Cardiac fibroblast (primary cell): ENCODE measurements at regions not wholly inside any gene's neighbourhood (a gene's known extent, or its start where the extent isn't known, plus 50 kb on each side); places are given as distances from the start of the nearest gene placed in this dataset.

Experiments used
- DNase-seq, 2 donors: peaks; one replicate each; pipeline versions ENCODE4 v3.0.0 to v3.0.0-alpha.2; 2010; ENCODE audit warnings: low read depth in 2 of 2
- H3K4me3 ChIP-seq, 2 donors: replicated peaks in 1 of 2; 1 replicate in 1 of 2; 2 replicates in 1 of 2; pipeline ENCODE4 v1.5.1; 2011; ENCODE audit warnings: low read depth in 2 of 2, low read length in 2 of 2, mild to moderate bottlenecking in 2 of 2, moderate library complexity in 1 of 2
- CTCF ChIP-seq: IDR thresholded peaks from one replicate; pipeline ENCODE4 v1.5.1; 2011; ENCODE audit warnings: low read depth, mild to moderate bottlenecking, low read length, inconsistent platforms

DNA sequence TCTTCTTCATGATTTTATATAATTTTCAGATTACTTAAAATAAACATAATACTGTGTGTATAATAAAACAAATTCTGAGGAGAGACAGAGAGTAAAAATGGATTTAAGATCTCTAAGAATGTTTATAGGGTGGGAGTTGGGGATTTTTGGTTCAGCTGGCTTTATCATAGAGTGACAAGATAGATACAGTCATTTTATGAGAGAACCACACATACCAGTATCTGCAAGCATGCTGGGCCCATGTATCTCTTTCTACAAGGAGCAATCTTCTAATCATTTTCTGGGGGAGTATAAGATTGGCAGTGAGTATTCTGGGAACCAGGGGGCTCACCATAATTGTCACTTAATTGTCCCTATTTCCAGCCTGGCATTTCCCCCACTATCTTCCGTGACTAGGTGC lies 64.3 kb upstream of the DUSP10 start:
- no peak for TF ChIP-seq CTCF
- DNase-seq: no peak
- H3K4me3 ChIP-seq: no peak overlapping the region

GRCh38 chr1:221805121-221805520 lies 63.2 kb upstream of the DUSP10 start:
- peak in 1 of 2 donors; percentile 41 for DNase-seq
- H3K4me3 ChIP-seq: no peak overlapping the region
- TF ChIP-seq CTCF: no peak

DNA sequence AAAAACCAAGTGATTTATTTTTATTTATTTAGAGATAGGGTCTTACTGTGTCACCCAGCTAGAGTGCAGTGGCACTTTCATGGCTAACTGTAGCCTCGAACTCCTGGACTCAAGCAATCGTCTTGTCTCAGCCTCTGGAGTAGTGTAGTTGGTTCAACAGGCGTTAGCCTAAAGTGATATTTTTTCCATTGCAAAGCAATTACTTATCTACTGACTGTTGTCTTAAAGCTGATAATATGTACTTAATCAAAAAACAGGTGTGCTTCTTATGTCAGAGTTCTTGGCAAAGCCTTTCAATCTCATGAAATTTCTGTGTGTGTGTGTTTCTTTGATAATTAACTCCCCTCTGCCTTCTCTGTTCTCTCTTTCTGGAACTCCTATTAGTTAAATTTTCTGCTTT lies 62.4 kb upstream of the DUSP10 start:
- DNase-seq: no peak
- no peak overlapping the region for H3K4me3 ChIP-seq
- TF ChIP-seq CTCF: no peak

- DNase-seq: peak; percentile 16 to 73
Observed at GRCh38 chr1:221801773-221802516, 60.1 kb upstream of the DUSP10 start.

GRCh38 chr1:221801251-221801661 lies 59.4 kb upstream of the DUSP10 start:
- TF ChIP-seq CTCF: no peak
- H3K4me3 ChIP-seq: no peak overlapping the region
- no peak for DNase-seq

More at GRCh38 chr1:221801773-221802516, 60.1 kb upstream of the DUSP10 start:
- no peak overlapping the region for H3K4me3 ChIP-seq
- no peak for TF ChIP-seq CTCF

DNA sequence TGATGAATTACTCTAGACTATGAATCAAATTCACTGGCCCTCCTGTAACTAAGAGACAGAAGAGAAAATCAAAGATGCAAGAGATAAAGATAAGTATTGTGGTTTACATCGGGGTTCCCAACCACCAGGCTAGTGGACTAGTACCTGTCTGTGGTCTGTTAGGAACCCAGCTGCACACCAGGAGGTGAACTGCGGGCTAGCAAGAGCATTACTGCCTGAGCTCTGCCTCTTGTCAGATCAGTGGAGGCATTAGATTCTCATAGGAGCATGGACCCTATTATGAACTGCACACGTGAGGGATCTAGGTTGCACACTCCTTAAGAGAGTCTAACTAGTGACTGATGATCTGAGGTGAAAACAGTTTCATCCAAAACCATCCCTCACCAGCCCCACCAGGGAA lies 58.9 kb upstream of the DUSP10 start:
- no peak overlapping the region for H3K4me3 ChIP-seq
- DNase-seq: no peak
- TF ChIP-seq CTCF: no peak

DNA sequence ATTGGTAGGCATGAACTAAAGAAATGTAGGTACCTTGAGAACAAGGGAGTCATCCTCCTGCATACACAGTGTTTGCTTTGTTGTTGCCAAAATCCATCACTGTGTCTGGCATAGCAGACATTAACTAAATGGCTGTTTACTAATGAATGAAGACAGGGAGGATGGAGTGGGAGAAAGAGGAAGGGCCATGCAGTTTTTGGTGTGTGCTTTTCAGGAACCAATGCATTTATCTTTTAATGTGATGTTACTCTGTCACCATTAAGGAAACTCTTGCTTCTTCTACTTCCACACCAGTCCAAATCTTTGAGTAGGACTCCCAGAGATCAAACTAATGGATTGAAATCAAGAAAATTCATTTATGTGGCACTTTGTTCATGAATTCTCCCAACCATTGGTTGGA lies 55.6 kb upstream of the DUSP10 start:
- DNase-seq: no peak
- no peak overlapping the region for H3K4me3 ChIP-seq
- no peak for TF ChIP-seq CTCF
